PC-3 (cell line): ENCODE measurements at regions not wholly inside any gene's neighbourhood (a gene's known extent, or its start where the extent isn't known, plus 50 kb on each side); places are given as distances from the start of the nearest gene placed in this dataset.
A peak's percentile ranks its signal among the peaks of the same experiment; 100 is the strongest.

Source experiments
- ATAC-seq: fragments of 200-7000 bp; cut with Tn5 transposase; 2 replicates; pipeline ENCODE4 v1.9.1; 2020; ENCODE audit warnings: mild to moderate bottlenecking, moderate library complexity
- BruUV-seq: library from RNA; stranded (reverse); fragments of 400-500 nt; replicated peaks from 2 replicates; lab custom pipeline; 2021; lab: Mats Ljungman, UMichigan
- CTCF ChIA-PET: fragments of 300-600 bp; sonication (Branson Sonifier 250); formaldehyde crosslinking; loops from one replicate; lab custom pipeline; 2022; ENCODE audit warnings: antibody characterized with exemption; lab: Charles Lee
- POLR2A ChIA-PET: fragments of 300-600 bp; sonication (Branson Sonifier 250); formaldehyde crosslinking; loops from one replicate; lab custom pipeline; 2022; ENCODE audit warnings: antibody characterized with exemption; ENCODE audit not compliant: unreplicated experiment; lab: Charles Lee
- DNase-seq: peaks from one replicate; pipeline ENCODE4 v3.0.0-alpha.2; 2015
- H2AFZ ChIP-seq: fragments of 300-600 bp; sonication (generic); 2 replicates; pipeline ENCODE4 v1.6.0; 2016; ENCODE audit warnings: antibody characterized with exemption, low read length
- H3F3A ChIP-seq: fragments of 300-600 bp; sonication (generic); one replicate; pipeline ENCODE4 v1.6.0; 2017; ENCODE audit warnings: antibody characterized with exemption, low read length, control low read depth, mild to moderate bottlenecking; ENCODE audit not compliant: unreplicated experiment
- H3K27ac ChIP-seq: fragments of 300-600 bp; sonication (generic); 2 replicates; pipeline ENCODE4 v1.5.1; 2016; ENCODE audit warnings: mild to moderate bottlenecking, low read length
- H3K27me3 ChIP-seq: fragments of 300-600 bp; sonication (generic); 2 replicates; pipeline ENCODE4 v1.6.1; 2016; ENCODE audit warnings: low read length, mixed read lengths
- H3K36me3 ChIP-seq: fragments of 300-600 bp; sonication (generic); 2 replicates; pipeline ENCODE4 v1.6.1; 2016; ENCODE audit warnings: low read depth, mixed run types, low read length, mixed read lengths
- H3K4me1 ChIP-seq: fragments of 300-600 bp; sonication (generic); 2 replicates; pipeline ENCODE4 v1.5.1; 2016; ENCODE audit warnings: low read length; ENCODE audit not compliant: insufficient read depth
- H3K4me2 ChIP-seq: fragments of 300-600 bp; sonication (generic); 2 replicates; pipeline ENCODE4 v1.6.0; 2016; ENCODE audit warnings: low read length
- H3K4me3 ChIP-seq: fragments of 300-600 bp; sonication (generic); 2 replicates; pipeline ENCODE4 v1.5.1; 2016; ENCODE audit warnings: mild to moderate bottlenecking, low read length, mixed read lengths
- H3K79me2 ChIP-seq: fragments of 300-600 bp; sonication (generic); 2 replicates; pipeline ENCODE4 v1.6.1; 2017; ENCODE audit warnings: low read length, mixed read lengths
- H3K9ac ChIP-seq: fragments of 300-600 bp; sonication (generic); 2 replicates; pipeline ENCODE4 v1.6.0; 2016; ENCODE audit warnings: mild to moderate bottlenecking, low read length
- H3K9me2 ChIP-seq: fragments of 300-600 bp; sonication (generic); replicated peaks from 2 replicates; pipeline ENCODE4 v1.6.1; 2016; ENCODE audit warnings: mixed run types, low read length, mixed read lengths
- H3K9me3 ChIP-seq: fragments of 300-600 bp; sonication (generic); 2 replicates; pipeline ENCODE4 v1.6.1; 2016; ENCODE audit warnings: low read length, mixed read lengths
- H4K20me1 ChIP-seq: fragments of 300-600 bp; sonication (generic); 2 replicates; pipeline ENCODE4 v1.6.1; 2016; ENCODE audit warnings: low read length, mixed read lengths
- EZH2 ChIP-seq: fragments of 300-600 bp; sonication (generic); IDR thresholded peaks from one replicate; pipeline ENCODE4 v1.6.1; 2017; ENCODE audit warnings: antibody characterized with exemption, mild to moderate bottlenecking, low read length; ENCODE audit not compliant: unreplicated experiment
- EZH2phosphoT487 ChIP-seq: fragments of 300-600 bp; sonication (generic); IDR thresholded peaks from 2 replicates; pipeline ENCODE4 v1.6.1; 2018; ENCODE audit warnings: mild to moderate bottlenecking, antibody characterized with exemption, low read length, borderline replicate concordance
- intact Hi-C: fragments of 100-400 bp; cut with micrococcal nuclease; formaldehyde crosslinking; loops from 2 replicates; pipeline ENCODE4 v1.9.0; 2023
- TF ChIP-seq, protein P1 (sequence below): fragments of 300-600 bp; sonication (generic); conservative IDR thresholded peaks from 2 replicates; pipeline ENCODE4 v1.5.1; 2017; ENCODE audit warnings: antibody characterized with exemption, low read depth, mild to moderate bottlenecking, low read length

DNA sequence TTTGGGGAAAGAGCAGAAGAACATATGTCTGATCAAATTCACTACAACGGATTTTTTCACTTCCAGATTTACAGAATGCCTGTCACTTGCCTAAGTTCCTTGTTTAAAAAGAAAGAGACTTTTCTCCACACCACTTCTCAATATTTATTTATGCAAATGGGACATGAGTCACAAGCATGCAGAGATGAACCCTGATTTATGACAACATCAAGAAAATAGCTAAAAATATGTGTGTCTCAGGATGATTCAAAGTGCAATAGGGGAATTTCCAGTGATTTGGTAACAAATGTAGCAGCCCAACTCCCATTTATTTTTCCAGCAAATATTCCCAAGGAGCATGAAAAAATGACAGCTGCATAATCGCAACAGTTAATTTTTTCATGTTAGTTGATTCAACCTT is 180.4 kb upstream of the FAT1 start:
- ChIA-PET CTCF (no interaction called here), POLR2A (no interaction called here)
- no peaks in the 10 kb centered on the region for H3K27me3 ChIP-seq
- peaks cover 36% of the 10 kb centered on the region for H3K4me1 ChIP-seq
- H3K79me2 ChIP-seq, result no peaks in the 10 kb centered on the region
- ATAC-seq (peak; percentile 74), DNase-seq (peak; percentile 71)
- intact Hi-C loops, result loop anchor here (1.0 kb wide), 1 partner anchor 27 kb away; no protein-coding TSS in a partner anchor
- H3F3A ChIP-seq, result no peaks in the 10 kb centered on the region
- H3K36me3 ChIP-seq, result no peaks in the 10 kb centered on the region
- peak overlapping the region; percentile 49; the same call in 1 of the 2 replicates for H3K4me2 ChIP-seq
- no peaks in the 10 kb centered on the region for H4K20me1 ChIP-seq
- H2AFZ ChIP-seq, result no peak overlapping the region
- no TSS peak for BruUV-seq
- no peak overlapping the region for H3K9ac ChIP-seq
- peak overlapping the region; percentile 29 for H3K27ac ChIP-seq
- H3K4me3 ChIP-seq, result no peak overlapping the region
- no peaks in the 10 kb centered on the region for H3K9me2 ChIP-seq
- no peaks in the 10 kb centered on the region for H3K9me3 ChIP-seq
- TF ChIP-seq, protein P1, sequence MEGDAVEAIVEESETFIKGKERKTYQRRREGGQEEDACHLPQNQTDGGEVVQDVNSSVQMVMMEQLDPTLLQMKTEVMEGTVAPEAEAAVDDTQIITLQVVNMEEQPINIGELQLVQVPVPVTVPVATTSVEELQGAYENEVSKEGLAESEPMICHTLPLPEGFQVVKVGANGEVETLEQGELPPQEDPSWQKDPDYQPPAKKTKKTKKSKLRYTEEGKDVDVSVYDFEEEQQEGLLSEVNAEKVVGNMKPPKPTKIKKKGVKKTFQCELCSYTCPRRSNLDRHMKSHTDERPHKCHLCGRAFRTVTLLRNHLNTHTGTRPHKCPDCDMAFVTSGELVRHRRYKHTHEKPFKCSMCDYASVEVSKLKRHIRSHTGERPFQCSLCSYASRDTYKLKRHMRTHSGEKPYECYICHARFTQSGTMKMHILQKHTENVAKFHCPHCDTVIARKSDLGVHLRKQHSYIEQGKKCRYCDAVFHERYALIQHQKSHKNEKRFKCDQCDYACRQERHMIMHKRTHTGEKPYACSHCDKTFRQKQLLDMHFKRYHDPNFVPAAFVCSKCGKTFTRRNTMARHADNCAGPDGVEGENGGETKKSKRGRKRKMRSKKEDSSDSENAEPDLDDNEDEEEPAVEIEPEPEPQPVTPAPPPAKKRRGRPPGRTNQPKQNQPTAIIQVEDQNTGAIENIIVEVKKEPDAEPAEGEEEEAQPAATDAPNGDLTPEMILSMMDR, result no peak
- TF ChIP-seq EZH2 (no peak), EZH2phosphoT487 (no peak)

GRCh38 chr4:186906722-186907121 is 183.1 kb upstream of the FAT1 start:
- Histone ChIP-seq H2AFZ (no peak overlapping the region), H3K4me1 (peaks cover 27% of the 10 kb centered on the region), H3K4me3 (no peak overlapping the region), H3F3A (no peaks in the 10 kb centered on the region), H3K9ac (no peak overlapping the region), H3K4me2 (no peak overlapping the region), H3K9me3 (no peaks in the 10 kb centered on the region), H3K36me3 (no peaks in the 10 kb centered on the region), H3K27ac (no peak overlapping the region), H3K9me2 (no peaks in the 10 kb centered on the region), H3K79me2 (no peaks in the 10 kb centered on the region), H3K27me3 (no peaks in the 10 kb centered on the region), H4K20me1 (no peaks in the 10 kb centered on the region)
- no peak for TF ChIP-seq EZH2phosphoT487
- no peak for TF ChIP-seq EZH2
- TF ChIP-seq, protein P1, result no peak
- DNase-seq, result no peak
- ChIA-PET CTCF (no interaction called here), POLR2A (no interaction called here)
- ATAC-seq, result no peak
- intact Hi-C loops, result no loop called here
- no TSS peak for BruUV-seq

- no peak overlapping the region for H3K27ac ChIP-seq
- H3K9me2 ChIP-seq, result no peaks in the 10 kb centered on the region
- H3F3A ChIP-seq, result no peaks in the 10 kb centered on the region
- no peak overlapping the region for H3K4me2 ChIP-seq
- H3K36me3 ChIP-seq, result no peaks in the 10 kb centered on the region
- no peaks in the 10 kb centered on the region for H4K20me1 ChIP-seq
- TF ChIP-seq EZH2, result no peak
- no peak for TF ChIP-seq EZH2phosphoT487
- TF ChIP-seq, protein P1, result no peak
- ATAC-seq, result no peak
- H3K9ac ChIP-seq, result no peak overlapping the region
- no peak overlapping the region for H2AFZ ChIP-seq
- POLR2A ChIA-PET, result no interaction called here
- no peaks in the 10 kb centered on the region for H3K27me3 ChIP-seq
- DNase-seq, result no peak
- intact Hi-C loops, result no loop called here
- H3K4me1 ChIP-seq, result 0 out of 2 replicates have a peak, but pooled peaks cover 3% of the 10 kb centered on the region
- no TSS peak for BruUV-seq
- H3K9me3 ChIP-seq, result no peaks in the 10 kb centered on the region
- H3K4me3 ChIP-seq, result no peak overlapping the region
- H3K79me2 ChIP-seq, result no peaks in the 10 kb centered on the region
- CTCF ChIA-PET, result no interaction called here
These were observed 186.7 kb upstream of the FAT1 start for GRCh38 chr4:186910385-186910784.
